ENCODE measurements at regions not wholly inside any gene's neighbourhood (a gene's known extent, or its start where the extent isn't known, plus 50 kb on each side); places are given as distances from the start of the nearest gene placed in this dataset.

DNA sequence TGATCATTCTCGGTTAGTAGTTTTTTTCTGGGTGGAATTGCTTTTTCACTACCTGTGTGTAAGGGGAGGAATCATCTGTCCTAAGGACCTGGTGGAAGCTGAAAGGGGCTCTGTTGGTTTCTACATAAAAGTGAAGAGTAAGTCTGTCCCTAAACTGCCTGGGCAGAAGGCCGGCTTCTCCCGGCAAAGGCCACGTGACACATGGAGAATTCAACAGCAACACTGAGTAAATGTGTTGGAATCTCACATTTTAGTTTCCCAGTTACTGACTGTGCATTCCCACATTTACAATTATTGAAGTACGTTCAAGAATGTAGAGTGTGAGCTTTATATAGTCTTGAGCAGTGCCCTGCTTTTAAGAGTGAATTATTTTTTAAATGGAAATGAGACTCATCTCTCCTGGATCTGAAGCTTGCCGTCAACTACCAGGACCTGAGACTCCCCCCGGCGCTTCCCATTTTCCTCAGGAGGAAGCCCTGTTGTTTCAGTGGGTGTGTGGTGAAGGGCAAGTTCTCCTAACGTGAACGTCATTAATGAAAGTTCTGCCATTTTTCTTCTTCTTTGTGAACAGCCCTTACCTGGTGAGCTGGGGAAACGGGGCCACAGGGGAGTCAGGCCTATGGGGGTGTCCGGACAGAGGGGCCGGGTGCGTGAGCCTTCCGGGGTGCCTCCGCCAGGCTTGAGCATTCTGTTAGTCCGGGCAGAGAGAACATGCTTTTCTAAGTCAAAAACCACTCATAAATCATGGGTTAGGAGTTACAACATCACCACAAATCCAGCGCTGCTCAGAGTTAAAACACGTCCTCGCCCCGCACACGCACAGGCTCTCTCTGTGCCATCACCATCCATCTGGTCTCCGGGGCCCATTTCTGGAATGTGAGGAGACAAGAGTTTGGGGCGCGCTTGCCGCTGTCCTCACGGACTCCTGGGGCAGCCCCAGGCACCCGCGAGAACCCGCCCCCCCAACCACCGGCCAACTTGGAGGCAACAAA is 56.6 kb upstream of the SMOC2 start:
- DNase-seq (ENCODE audit: low spot score), result no peak

GRCh38 chr6:168385037-168385759 is 55.8 kb upstream of the SMOC2 start:
- DNase-seq (ENCODE audit: low spot score), result no peak

- no peak for DNase-seq (ENCODE audit: low spot score)
These were observed 54.9 kb upstream of the SMOC2 start for GRCh38 chr6:168385858-168386735.

DNA sequence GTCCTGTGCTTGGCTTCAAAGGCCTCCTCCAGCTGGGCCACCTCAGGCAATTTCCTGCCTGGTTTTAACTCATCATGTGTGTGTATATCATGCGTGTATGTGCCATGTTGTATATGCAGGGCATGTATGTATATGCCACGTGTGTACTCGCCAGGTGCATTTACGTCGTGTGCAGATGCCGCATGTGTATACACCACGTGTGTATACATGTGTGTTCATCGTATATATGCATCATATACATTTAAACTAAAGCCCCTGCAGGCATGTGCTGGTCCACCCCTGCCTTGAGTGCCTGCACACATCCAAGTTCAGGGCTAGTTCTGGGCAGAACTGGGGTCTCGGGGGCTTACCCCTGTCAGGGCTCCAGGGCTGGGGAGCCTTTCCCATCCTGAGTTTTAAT is 54.0 kb upstream of the SMOC2 start:
- no peak for DNase-seq (ENCODE audit: low spot score)

DNA sequence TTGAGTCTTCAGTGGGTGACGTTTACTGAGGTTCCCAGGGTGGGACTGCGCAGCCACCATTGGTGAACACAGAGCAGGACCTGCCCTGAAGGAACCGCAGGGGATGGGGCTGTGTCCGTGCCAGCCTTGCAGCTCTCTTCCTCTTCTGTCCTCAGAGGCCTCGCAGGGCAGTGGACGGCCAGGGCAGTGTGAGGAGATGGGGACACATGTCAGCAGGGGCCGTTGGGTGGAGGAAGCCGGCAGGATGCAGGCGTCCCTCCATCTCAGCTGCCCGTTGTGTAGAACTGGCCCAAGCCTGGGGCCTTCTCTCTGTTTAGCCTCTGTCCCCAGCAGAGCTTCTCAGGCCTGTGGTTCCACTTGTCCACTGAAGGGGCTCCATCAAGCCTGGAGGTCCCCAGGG is 53.6 kb upstream of the SMOC2 start:
- DNase-seq (ENCODE audit: low spot score), result no peak

- DNase-seq (ENCODE audit: low spot score), result no peak
These were observed 53.1 kb upstream of the SMOC2 start for GRCh38 chr6:168387911-168388310.

GRCh38 chr6:168388641-168389633 is 52.0 kb upstream of the SMOC2 start:
- no peak for DNase-seq (ENCODE audit: low spot score)

GRCh38 chr6:168390749-168391420 is 50.1 kb upstream of the SMOC2 start:
- no peak for DNase-seq (ENCODE audit: low spot score)

Data from NAMALWA (cell line).